ENCODE measurements at regions not wholly inside any gene's neighbourhood (a gene's known extent, or its start where the extent isn't known, plus 50 kb on each side); places are given as distances from the start of the nearest gene placed in this dataset.

DNA sequence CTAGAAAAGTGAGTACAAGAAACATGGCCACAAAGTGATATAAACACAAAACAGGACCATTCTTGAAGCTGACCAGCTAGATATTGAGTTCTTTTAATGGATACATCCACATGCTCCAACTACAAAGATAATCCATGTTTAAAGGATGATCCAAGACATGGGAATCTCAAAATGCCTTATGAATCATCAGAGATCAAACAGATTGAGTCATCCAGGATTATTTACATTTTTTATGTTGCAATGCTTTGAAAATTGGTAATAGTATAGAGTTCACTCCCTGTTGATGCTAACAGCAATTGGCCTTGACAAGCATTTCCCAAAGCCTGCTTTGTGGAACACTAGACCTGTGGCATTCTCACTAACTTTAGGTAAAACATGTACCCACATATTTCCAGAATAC is 293.0 kb upstream of the TBX3 start (continued):
- TF ChIP-seq CHD2 (IDR thresholded peaks at IDR 0.05; ENCODE audit: low read length, partially characterized antibody) (no peak), FOSB (CRISPR knock-in tag; IDR thresholded peaks at IDR 0.05) (no peak), GATA3 (IDR thresholded peaks at IDR 0.05; ENCODE audit: borderline replicate concordance) (peak; percentile 84; the same call in 1 of the 2 replicates), TFCP2L1 (CRISPR knock-in tag; IDR thresholded peaks at IDR 0.05) (no peak)

- Histone ChIP-seq H3K4me1 (peaks cover 19% of the 10 kb centered on the region), H3K4me2 (peak overlapping the region; percentile 60), H3K9me3 (no peaks in the 10 kb centered on the region), H3K27ac (peak overlapping the region; percentile 54 to 75), H3K4me3 (no peak overlapping the region)
- CTCF ChIA-PET: interaction anchor here (1.9 kb wide), 1 partner anchor 13 kb away, joined by 8 read pairs; no protein-coding TSS in a partner anchor
- no peak; a peak in 2 of 6 replicates for ATAC-seq
- POLR2A ChIA-PET: interaction anchor here (0.6 kb wide), 2 partner anchors 8 to 292 kb away, joined by 5 to 7 read pairs; partner anchors contain the start of gene TBX3
- FAIRE-seq: peak; percentile 46
- 87% methylated on average over 2 of the region's 2 CpGs for WGBS (ENCODE audit: missing lambda C conversion rate)
- DNase-seq (ENCODE audit: low read depth in 1 of 2, low spot score in 1 of 2): no peak
- no peak for TF ChIP-seq ZFP36 (IDR thresholded peaks at IDR 0.05; ENCODE audit: borderline replicate concordance, partially characterized antibody)
- TF ChIP-seq HOXB5 (CRISPR knock-in tag; IDR thresholded peaks at IDR 0.05): no peak
- TF ChIP-seq NPAS2 (CRISPR knock-in tag; IDR thresholded peaks at IDR 0.05; ENCODE audit: borderline replicate concordance): no peak
- no peak for TF ChIP-seq POLR2AphosphoS2 (conservative IDR thresholded peaks at IDR 0.05; ENCODE audit: low read length)
- no peak for TF ChIP-seq MAZ (IDR thresholded peaks at IDR 0.05; ENCODE audit: borderline replicate concordance, low read depth, low read length)
- TF ChIP-seq HEYL (CRISPR knock-in tag; IDR thresholded peaks at IDR 0.05): no peak
- TF ChIP-seq, protein P1, sequence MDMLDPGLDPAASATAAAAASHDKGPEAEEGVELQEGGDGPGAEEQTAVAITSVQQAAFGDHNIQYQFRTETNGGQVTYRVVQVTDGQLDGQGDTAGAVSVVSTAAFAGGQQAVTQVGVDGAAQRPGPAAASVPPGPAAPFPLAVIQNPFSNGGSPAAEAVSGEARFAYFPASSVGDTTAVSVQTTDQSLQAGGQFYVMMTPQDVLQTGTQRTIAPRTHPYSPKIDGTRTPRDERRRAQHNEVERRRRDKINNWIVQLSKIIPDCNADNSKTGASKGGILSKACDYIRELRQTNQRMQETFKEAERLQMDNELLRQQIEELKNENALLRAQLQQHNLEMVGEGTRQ (IDR thresholded peaks at IDR 0.05): no peak
- TF ChIP-seq, protein P2, sequence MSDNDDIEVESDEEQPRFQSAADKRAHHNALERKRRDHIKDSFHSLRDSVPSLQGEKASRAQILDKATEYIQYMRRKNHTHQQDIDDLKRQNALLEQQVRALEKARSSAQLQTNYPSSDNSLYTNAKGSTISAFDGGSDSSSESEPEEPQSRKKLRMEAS (IDR thresholded peaks at IDR 0.05): no peak
- TF ChIP-seq TFCP2L1 (CRISPR knock-in tag; IDR thresholded peaks at IDR 0.05): no peak
- TF ChIP-seq CTCF (IDR thresholded peaks at IDR 0.05): no peak
- no peak for TF ChIP-seq NR3C1 (IDR thresholded peaks at IDR 0.05)
- TF ChIP-seq, protein P3, sequence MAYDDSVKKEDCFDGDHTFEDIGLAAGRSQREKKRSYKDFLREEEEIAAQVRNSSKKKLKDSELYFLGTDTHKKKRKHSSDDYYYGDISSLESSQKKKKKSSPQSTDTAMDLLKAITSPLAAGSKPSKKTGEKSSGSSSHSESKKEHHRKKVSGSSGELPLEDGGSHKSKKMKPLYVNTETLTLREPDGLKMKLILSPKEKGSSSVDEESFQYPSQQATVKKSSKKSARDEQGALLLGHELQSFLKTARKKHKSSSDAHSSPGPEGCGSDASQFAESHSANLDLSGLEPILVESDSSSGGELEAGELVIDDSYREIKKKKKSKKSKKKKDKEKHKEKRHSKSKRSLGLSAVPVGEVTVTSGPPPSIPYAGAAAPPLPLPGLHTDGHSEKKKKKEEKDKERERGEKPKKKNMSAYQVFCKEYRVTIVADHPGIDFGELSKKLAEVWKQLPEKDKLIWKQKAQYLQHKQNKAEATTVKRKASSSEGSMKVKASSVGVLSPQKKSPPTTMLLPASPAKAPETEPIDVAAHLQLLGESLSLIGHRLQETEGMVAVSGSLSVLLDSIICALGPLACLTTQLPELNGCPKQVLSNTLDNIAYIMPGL (CRISPR knock-in tag; IDR thresholded peaks at IDR 0.05; ENCODE audit: borderline replicate concordance): no peak
- no peak for TF ChIP-seq ZC3H11A (IDR thresholded peaks at IDR 0.05)
- TF ChIP-seq EHMT2 (IDR thresholded peaks at IDR 0.05; ENCODE audit: low read depth): no peak
- TF ChIP-seq RCOR1 (IDR thresholded peaks at IDR 0.05; ENCODE audit: low read depth, low read length): no peak
- TF ChIP-seq CHD2 (IDR thresholded peaks at IDR 0.05; ENCODE audit: low read length, partially characterized antibody): no peak
- TF ChIP-seq, protein P4, sequence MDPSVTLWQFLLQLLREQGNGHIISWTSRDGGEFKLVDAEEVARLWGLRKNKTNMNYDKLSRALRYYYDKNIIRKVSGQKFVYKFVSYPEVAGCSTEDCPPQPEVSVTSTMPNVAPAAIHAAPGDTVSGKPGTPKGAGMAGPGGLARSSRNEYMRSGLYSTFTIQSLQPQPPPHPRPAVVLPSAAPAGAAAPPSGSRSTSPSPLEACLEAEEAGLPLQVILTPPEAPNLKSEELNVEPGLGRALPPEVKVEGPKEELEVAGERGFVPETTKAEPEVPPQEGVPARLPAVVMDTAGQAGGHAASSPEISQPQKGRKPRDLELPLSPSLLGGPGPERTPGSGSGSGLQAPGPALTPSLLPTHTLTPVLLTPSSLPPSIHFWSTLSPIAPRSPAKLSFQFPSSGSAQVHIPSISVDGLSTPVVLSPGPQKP (IDR thresholded peaks at IDR 0.05; ENCODE audit: low read depth, low read length): no peak
- no peak for TF ChIP-seq JUNB (IDR thresholded peaks at IDR 0.05)
- TF ChIP-seq HDAC2 (IDR thresholded peaks at IDR 0.05): no peak
These were observed 292.4 kb upstream of the TBX3 start for GRCh38 chr12:114976372-114976771.

Data from A549 (cell line).